Posterior cingulate gyrus (tissue), 11 donors: ENCODE measurements at regions not wholly inside any gene's neighbourhood (a gene's known extent, or its start where the extent isn't known, plus 50 kb on each side); places are given as distances from the start of the nearest gene placed in this dataset.
"Not testable (repeated sequence)": the region's sequence is repeated elsewhere in the genome, so short reads cannot be mapped to it uniquely, and the experiment has no call there.

Source experiments
- DNase-seq, 10 donors: peaks; one replicate each; pipeline versions ENCODE4 v3.0.0 to v3.0.0-alpha.2; 2020 to 2021; ENCODE audit warnings: mixed read lengths in 3 of 10
- intact Hi-C: fragments of 100-400 bp; cut with DNase I; formaldehyde crosslinking; loops from one replicate; pipeline ENCODE4 v1.15.1; 2023

- intact Hi-C loops, result no loop called here
- DNase-seq, result no peak
These were observed 184.1 kb upstream of the C11orf58 start for GRCh38 chr11:16554361-16554760.

GRCh38 chr11:16547879-16548278 is 190.6 kb upstream of the C11orf58 start:
- no peak for DNase-seq
- intact Hi-C loops, result no loop called here

DNA sequence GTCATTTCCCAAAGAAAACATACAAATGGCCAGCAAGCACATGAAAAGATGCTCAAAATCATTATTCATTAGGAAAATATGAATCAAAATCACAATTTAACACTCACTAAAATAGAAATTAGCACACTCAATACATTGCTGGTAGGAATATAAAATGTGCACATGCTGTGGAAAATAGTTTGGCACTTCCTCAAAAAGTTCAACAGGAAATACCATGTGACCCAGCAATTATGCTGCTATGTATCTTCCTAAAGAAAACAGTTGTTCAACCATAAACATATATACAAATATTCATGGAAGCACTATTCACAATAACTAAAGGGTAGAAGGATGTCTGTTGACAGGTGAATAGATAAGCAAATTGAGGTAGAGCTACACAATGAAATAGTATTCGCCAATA is 187.3 kb upstream of the SOX6 start:
- intact Hi-C loops, result no loop called here
- DNase-seq, result no peak

GRCh38 chr11:16542353-16542752 is 186.0 kb upstream of the SOX6 start:
- intact Hi-C loops, result no loop called here
- DNase-seq, result no peak

- peak in 1 of 10 donors; percentile 65 for DNase-seq
- intact Hi-C loops, result no loop called here
These were observed 180.2 kb upstream of the SOX6 start for GRCh38 chr11:16536513-16536912.

DNA sequence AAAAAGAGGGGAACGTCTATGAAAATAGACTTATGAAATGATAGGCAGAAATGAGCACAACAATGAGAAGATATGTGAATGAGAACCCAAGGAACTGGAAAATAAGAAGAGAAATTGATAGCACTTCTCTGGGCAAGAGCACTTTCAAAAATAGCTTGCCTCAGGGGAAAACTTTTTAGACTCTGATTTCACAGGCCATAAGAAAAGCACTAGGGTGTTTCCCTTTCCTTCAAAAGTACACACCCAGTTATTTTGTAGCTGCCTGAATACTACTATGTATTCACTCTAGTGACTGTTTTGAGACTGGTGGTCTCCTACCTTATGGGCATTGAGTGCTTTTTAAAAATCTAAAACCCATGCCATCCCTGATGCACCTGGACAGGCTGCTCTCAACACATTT is 172.3 kb upstream of the SOX6 start:
- intact Hi-C loops, result no loop called here
- DNase-seq, result no peak

- DNase-seq, result no peak
- intact Hi-C loops, result no loop called here
These were observed 171.3 kb upstream of the SOX6 start for GRCh38 chr11:16527525-16528246.

DNA sequence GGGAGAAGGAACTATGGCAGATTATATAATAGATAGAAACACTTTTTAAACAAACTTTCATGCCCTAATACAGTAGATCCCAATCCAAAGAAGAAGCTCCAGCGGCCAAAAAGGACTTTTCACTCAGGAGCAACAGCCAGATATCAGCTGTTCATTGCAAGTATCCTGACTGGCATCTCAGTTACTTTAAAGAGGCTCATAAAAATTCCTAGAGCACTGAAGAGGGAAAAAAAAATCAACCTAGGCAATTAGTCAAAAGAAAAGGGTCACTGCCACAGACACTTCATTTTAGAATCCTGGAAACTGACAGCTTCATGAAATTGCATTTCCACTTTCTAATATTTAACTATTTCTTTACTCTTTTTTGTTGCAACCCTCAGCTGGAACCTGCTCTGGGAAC is 170.6 kb upstream of the SOX6 start:
- intact Hi-C loops, result no loop called here

DNA sequence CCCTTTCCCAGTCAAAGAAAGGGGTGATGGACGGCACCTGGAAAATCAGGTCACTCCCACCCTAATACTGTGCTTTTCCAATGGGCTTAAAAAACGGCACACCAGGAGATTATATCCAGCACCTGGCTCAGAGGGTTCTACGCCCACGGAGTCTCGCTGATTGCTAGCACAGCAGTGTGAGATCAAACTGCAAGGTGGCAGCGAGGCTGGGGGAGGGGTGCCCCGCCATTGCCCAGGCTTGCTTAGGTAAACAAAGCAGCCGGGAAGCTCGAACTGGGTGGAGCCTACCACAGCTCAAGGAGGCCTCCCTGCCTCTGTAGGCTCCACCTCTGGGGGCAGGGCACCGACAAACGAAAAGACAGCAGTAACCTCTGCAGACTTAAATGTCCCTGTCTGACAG is 164.4 kb upstream of the SOX6 start:
- intact Hi-C loops, DNase-seq: not testable (repeated sequence)

More for the DNA sequence above, 170.6 kb upstream of the SOX6 start:
- no peak for DNase-seq

DNA sequence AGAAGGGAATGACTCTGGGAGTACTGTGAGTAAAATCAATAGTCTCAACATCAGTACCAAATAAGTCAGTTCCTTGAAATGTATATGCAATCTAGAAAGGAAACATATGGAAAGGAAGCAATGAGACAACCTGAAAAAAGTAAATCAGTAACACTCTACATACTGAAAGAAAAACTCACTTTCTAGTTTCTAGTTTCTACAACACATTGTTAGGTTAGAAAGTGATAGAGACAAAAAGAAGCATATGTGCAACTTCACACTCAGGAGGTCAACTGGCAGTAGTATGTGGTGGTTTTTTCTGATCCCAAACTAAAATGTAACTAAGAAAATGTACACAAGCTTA is 156.5 kb upstream of the SOX6 start:
- intact Hi-C loops, result no loop called here
- DNase-seq, result no peak

DNA sequence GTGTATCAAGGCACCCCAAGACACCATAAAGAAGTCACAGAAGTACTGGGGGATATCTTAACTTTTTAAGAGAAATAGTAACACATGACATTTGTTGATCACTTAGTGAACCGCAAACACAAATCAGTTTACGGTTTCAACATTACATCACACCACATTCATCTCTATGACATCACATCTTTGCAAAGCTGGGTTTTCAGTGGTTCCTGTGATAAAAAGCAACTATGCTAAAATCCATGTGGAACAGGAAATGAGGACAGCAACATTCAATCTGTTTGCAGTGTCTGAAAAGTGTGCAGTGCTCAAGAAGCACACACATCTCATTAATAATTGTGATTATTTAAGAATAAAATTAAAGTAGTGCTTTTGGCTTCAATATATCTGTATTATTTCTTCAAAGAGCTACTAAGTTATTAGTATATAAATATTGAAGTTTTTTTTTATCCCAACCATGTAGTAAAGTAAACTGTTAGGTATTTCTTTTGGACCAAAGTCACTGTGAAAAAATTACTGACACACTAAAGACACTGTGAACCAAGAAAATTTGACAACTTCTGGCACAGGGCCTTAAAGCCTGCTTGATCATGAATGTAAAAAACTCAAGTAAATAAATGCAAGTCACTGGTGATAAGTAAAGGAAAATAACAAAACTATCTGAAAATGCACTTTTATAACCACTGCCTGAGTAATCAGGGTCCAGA is 156.0 kb upstream of the SOX6 start:
- no peak for DNase-seq
- intact Hi-C loops, result no loop called here

GRCh38 chr11:16511116-16512114 is 155.1 kb upstream of the SOX6 start:
- intact Hi-C loops, result no loop called here

DNA sequence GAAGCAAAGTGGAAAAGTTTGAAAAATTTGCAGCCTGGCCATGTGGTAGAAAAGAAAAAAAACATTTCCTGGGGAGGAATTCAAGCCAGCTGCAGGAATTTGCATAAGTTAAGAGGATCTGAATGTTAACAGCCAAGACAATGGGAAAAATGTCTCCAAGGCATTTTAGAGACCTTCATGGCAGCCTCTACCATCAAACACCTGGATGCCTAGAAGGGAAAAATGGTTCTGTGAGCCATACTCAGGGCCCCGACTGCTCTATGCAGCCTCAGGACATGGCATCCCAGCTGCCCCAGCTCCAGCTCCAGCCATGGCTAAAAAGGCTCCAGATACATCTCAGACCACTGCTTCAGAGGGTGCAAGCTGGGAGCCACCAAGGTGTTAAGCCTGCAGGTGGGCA is 149.1 kb upstream of the SOX6 start:
- no peak for DNase-seq
- intact Hi-C loops, result no loop called here

More at GRCh38 chr11:16511116-16512114, 155.1 kb upstream of the SOX6 start:
- no peak for DNase-seq

DNA sequence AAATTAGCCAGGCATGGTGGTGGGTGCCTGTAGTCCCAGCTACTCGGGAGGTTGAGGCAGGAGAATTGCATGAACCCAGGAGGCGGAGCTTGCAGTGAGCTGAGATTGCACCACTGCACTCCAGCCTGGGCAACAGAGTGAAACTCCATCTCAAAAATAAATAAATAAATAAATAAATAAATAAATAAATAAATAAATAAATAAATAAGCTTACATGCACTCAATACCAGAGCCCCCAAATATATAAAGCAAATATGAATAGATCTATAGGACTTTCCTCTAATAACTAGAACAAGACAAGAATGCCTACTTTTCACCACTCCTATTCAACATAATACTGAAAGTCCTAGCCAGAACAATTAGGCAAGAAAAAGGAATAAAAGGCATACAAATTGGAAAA is 147.5 kb upstream of the SOX6 start:
- intact Hi-C loops, DNase-seq: not testable (repeated sequence)

GRCh38 chr11:16494918-16495691 is 138.8 kb upstream of the SOX6 start:
- intact Hi-C loops, result no loop called here
- no peak for DNase-seq

DNA sequence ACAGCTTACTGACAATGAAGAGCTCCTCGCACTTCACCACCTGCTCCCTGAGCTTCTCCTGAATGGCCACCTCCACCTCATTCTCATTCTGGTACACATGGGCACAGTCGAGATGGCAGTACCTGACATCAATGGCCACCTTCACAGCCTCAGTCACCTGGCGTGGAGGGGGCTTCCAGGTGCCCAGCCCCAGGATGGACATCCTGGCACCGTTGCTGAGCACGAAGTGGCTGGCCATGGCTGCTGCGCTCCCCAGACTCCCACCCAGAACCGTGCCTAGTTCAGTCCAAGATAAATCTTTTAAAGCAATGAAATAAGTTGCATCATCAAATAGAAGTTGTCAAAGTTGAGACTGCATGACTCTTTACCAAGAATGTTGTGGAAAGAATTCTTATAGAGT is 128.1 kb upstream of the SOX6 start:
- intact Hi-C loops, result no loop called here
- peak in 1 of 10 donors; percentile 40 for DNase-seq

DNA sequence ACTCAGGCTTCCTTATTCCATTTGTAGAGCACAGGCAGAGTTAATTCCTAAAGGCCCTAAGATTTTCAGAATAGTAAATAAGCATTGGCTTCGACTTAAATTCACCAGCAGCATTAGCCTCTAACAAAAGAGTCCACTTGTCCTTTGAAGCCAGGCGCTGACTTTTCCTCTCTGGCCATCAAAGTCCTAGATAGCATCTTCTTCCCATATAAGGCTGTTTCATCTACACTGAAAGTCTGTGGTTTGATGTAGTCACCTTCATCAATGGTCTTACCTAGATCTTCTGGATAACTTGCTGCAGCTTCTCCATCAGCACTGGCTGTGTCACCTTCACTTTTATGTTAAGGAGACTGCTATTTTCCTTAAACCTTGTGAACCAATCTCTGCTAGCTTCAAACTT is 118.3 kb upstream of the SOX6 start:
- intact Hi-C loops, result no loop called here
- DNase-seq, result no peak

DNA sequence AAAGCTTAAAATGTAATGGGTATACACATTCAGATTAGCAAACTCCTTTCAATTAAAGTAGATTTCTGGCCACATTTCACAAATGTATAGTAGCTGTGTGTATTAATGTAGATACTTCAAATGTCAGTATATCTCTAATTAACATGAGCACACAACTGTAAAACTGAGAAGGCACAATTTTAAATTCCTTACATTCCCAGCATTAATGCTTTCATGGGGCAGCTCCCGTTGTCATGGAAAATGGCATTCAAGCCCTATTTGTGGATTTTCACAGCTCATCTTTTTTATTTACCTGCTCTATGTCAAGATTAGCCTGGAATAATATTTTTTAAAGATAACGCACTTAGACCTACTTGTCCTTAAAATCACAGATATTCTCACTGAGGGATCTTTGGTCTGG is 113.6 kb upstream of the SOX6 start:
- no peak for DNase-seq
- intact Hi-C loops, result no loop called here

GRCh38 chr11:16468735-16469453 is 112.5 kb upstream of the SOX6 start:
- intact Hi-C loops, result no loop called here

DNA sequence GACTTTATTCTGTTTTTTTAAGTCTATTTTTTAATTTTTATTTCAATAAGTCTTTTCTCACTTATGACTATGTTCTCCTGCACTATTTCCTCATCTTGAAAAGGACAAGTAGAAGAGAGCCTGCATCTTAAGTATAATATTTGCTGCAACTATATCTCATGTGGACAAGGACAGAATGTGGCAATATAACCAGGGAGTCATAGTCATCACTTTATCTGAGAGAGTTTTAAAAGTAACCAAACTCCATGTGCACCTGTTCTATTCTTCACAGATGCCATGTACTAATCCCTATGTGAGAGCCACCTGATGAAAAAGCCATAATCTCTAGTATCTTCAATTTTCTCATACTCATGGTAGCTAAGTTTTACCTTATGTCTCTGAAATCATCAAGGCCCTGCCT is 104.2 kb upstream of the SOX6 start:
- intact Hi-C loops, result no loop called here
- DNase-seq, result no peak

More at GRCh38 chr11:16468735-16469453, 112.5 kb upstream of the SOX6 start:
- DNase-seq, result no peak
